ENCODE measurements at regions not wholly inside any gene's neighbourhood (a gene's known extent, or its start where the extent isn't known, plus 50 kb on each side); places are given as distances from the start of the nearest gene placed in this dataset.

- H3K9me3 Mint-ChIP-seq = peaks cover 4% of the 10 kb centered on the region
- no peak for DNase-seq
- H3K4me1 Mint-ChIP-seq = no peaks in the 10 kb centered on the region
- POLR2A ChIA-PET = no interaction called here
- H3K4me3 Mint-ChIP-seq = no peak overlapping the region
- no peaks in the 10 kb centered on the region for H3K36me3 Mint-ChIP-seq (ENCODE audit: low read depth)
- H3K27me3 Mint-ChIP-seq = peaks cover under 1% of the 10 kb centered on the region
- H3K27ac Mint-ChIP-seq = no peak overlapping the region
- CTCF ChIA-PET = no interaction called here
Observed at GRCh38 chr16:16905850-16906249, 526.9 kb downstream of the NPIPA7 start.

- no peak for DNase-seq
- no peaks in the 10 kb centered on the region for H3K4me1 Mint-ChIP-seq
- peaks cover under 1% of the 10 kb centered on the region for H3K27me3 Mint-ChIP-seq
- H3K27ac Mint-ChIP-seq = no peak overlapping the region
- H3K36me3 Mint-ChIP-seq (ENCODE audit: low read depth) = no peaks in the 10 kb centered on the region
- ChIA-PET POLR2A (no interaction called here), CTCF (no interaction called here)
- H3K4me3 Mint-ChIP-seq = no peak overlapping the region
- H3K9me3 Mint-ChIP-seq = peaks cover 5% of the 10 kb centered on the region
Observed at GRCh38 chr16:16907089-16907488, 528.1 kb downstream of the NPIPA7 start.

- no peak overlapping the region for H3K4me3 Mint-ChIP-seq
- H3K4me1 Mint-ChIP-seq = no peaks in the 10 kb centered on the region
- ChIA-PET CTCF (no interaction called here), POLR2A (no interaction called here)
- H3K36me3 Mint-ChIP-seq (ENCODE audit: low read depth) = no peaks in the 10 kb centered on the region
- peaks cover 2% of the 10 kb centered on the region for H3K27me3 Mint-ChIP-seq
- H3K9me3 Mint-ChIP-seq = peaks cover 2% of the 10 kb centered on the region
- H3K27ac Mint-ChIP-seq = no peak overlapping the region
- DNase-seq = no peak
Observed at GRCh38 chr16:16908077-16908476, 529.1 kb downstream of the NPIPA7 start.

- Mint-ChIP-seq H3K27me3 (peaks cover 2% of the 10 kb centered on the region), H3K4me1 (no peaks in the 10 kb centered on the region), H3K36me3 (ENCODE audit: low read depth) (no peaks in the 10 kb centered on the region), H3K9me3 (peaks cover 2% of the 10 kb centered on the region), H3K27ac (no peak overlapping the region), H3K4me3 (no peak overlapping the region)
- no peak for DNase-seq
- ChIA-PET POLR2A (no interaction called here), CTCF (no interaction called here)
Observed at GRCh38 chr16:16909126-16909525, 530.2 kb downstream of the NPIPA7 start.

GRCh38 chr16:16910666-16911065 lies 531.7 kb downstream of the NPIPA7 start:
- ChIA-PET POLR2A (no interaction called here), CTCF (no interaction called here)
- H3K4me1 Mint-ChIP-seq = no peaks in the 10 kb centered on the region
- H3K27me3 Mint-ChIP-seq = peaks cover 2% of the 10 kb centered on the region
- DNase-seq = no peak
- no peak overlapping the region for H3K4me3 Mint-ChIP-seq
- H3K36me3 Mint-ChIP-seq (ENCODE audit: low read depth) = no peaks in the 10 kb centered on the region
- no peak overlapping the region for H3K27ac Mint-ChIP-seq
- H3K9me3 Mint-ChIP-seq = peaks cover 2% of the 10 kb centered on the region

GRCh38 chr16:16915771-16916170 lies 536.8 kb downstream of the NPIPA7 start:
- POLR2A ChIA-PET = no interaction called here
- H3K9me3 Mint-ChIP-seq = peaks cover 2% of the 10 kb centered on the region

GRCh38 chr16:16917191-16917785 lies 538.3 kb downstream of the NPIPA7 start:
- CTCF ChIA-PET = no interaction called here
- no peak for DNase-seq
- Mint-ChIP-seq H3K4me1 (no peaks in the 10 kb centered on the region), H3K9me3 (no peaks in the 10 kb centered on the region), H3K27ac (no peak overlapping the region), H3K36me3 (ENCODE audit: low read depth) (no peaks in the 10 kb centered on the region), H3K4me3 (no peak overlapping the region), H3K27me3 (no peaks in the 10 kb centered on the region)
- POLR2A ChIA-PET = no interaction called here

More at GRCh38 chr16:16915771-16916170, 536.8 kb downstream of the NPIPA7 start:
- H3K27me3 Mint-ChIP-seq = peaks cover 2% of the 10 kb centered on the region
- no peak overlapping the region for H3K4me3 Mint-ChIP-seq
- CTCF ChIA-PET = no interaction called here
- no peaks in the 10 kb centered on the region for H3K4me1 Mint-ChIP-seq
- H3K27ac Mint-ChIP-seq = no peak overlapping the region
- no peak for DNase-seq
- no peaks in the 10 kb centered on the region for H3K36me3 Mint-ChIP-seq (ENCODE audit: low read depth)

GRCh38 chr16:16923479-16923878 lies 544.5 kb downstream of the NPIPA7 start:
- Mint-ChIP-seq H3K4me1 (no peaks in the 10 kb centered on the region), H3K27ac (no peak overlapping the region), H3K27me3 (no peaks in the 10 kb centered on the region), H3K9me3 (no peaks in the 10 kb centered on the region), H3K36me3 (ENCODE audit: low read depth) (no peaks in the 10 kb centered on the region), H3K4me3 (no peak overlapping the region)
- DNase-seq = no peak
- POLR2A ChIA-PET = no interaction called here
- CTCF ChIA-PET = no interaction called here

- CTCF ChIA-PET = no interaction called here
- H3K27me3 Mint-ChIP-seq = no peaks in the 10 kb centered on the region
- no peak for DNase-seq
- no peaks in the 10 kb centered on the region for H3K4me1 Mint-ChIP-seq
- no peak overlapping the region for H3K4me3 Mint-ChIP-seq
- no peaks in the 10 kb centered on the region for H3K9me3 Mint-ChIP-seq
- H3K36me3 Mint-ChIP-seq (ENCODE audit: low read depth) = no peaks in the 10 kb centered on the region
- POLR2A ChIA-PET = interaction anchor here (0.6 kb wide), 1 partner anchor 1801 kb away, joined by 3 read pairs; no protein-coding TSS in a partner anchor
- H3K27ac Mint-ChIP-seq = no peak overlapping the region
Observed at GRCh38 chr16:16924613-16925012, 545.7 kb downstream of the NPIPA7 start.

- ChIA-PET CTCF (interaction anchor here (0.6 kb wide), 1 partner anchor 85 kb away, joined by 3 read pairs; no protein-coding TSS in a partner anchor), POLR2A (no interaction called here)
- no peak for DNase-seq
- no peaks in the 10 kb centered on the region for H3K27me3 Mint-ChIP-seq
- no peaks in the 10 kb centered on the region for H3K9me3 Mint-ChIP-seq
- H3K36me3 Mint-ChIP-seq (ENCODE audit: low read depth) = no peaks in the 10 kb centered on the region
- H3K4me3 Mint-ChIP-seq = no peak overlapping the region
- no peak overlapping the region for H3K27ac Mint-ChIP-seq
- H3K4me1 Mint-ChIP-seq = no peaks in the 10 kb centered on the region
Observed at GRCh38 chr16:16925432-16925831, 545.3 kb downstream of the XYLT1 start.

- DNase-seq = no peak
- Mint-ChIP-seq H3K4me3 (no peak overlapping the region), H3K27ac (no peak overlapping the region), H3K9me3 (no peaks in the 10 kb centered on the region), H3K4me1 (no peaks in the 10 kb centered on the region), H3K27me3 (no peaks in the 10 kb centered on the region), H3K36me3 (ENCODE audit: low read depth) (no peaks in the 10 kb centered on the region)
- ChIA-PET CTCF (no interaction called here), POLR2A (no interaction called here)
Observed at GRCh38 chr16:16928532-16929109, 542.1 kb downstream of the XYLT1 start.

GRCh38 chr16:16930309-16931000 lies 540.3 kb downstream of the XYLT1 start:
- no peak overlapping the region for H3K27ac Mint-ChIP-seq
- CTCF ChIA-PET = no interaction called here
- DNase-seq = no peak
- H3K27me3 Mint-ChIP-seq = no peaks in the 10 kb centered on the region
- H3K9me3 Mint-ChIP-seq = no peaks in the 10 kb centered on the region
- POLR2A ChIA-PET = no interaction called here
- H3K4me3 Mint-ChIP-seq = no peak overlapping the region
- H3K36me3 Mint-ChIP-seq (ENCODE audit: low read depth) = no peaks in the 10 kb centered on the region
- no peaks in the 10 kb centered on the region for H3K4me1 Mint-ChIP-seq

- ChIA-PET POLR2A (no interaction called here), CTCF (no interaction called here)
- Mint-ChIP-seq H3K4me3 (no peak overlapping the region), H3K4me1 (no peaks in the 10 kb centered on the region), H3K36me3 (ENCODE audit: low read depth) (no peaks in the 10 kb centered on the region), H3K27me3 (peaks cover 4% of the 10 kb centered on the region), H3K27ac (no peak overlapping the region), H3K9me3 (no peaks in the 10 kb centered on the region)
- no peak for DNase-seq
Observed at GRCh38 chr16:16933861-16934260, 536.9 kb downstream of the XYLT1 start.

- ChIA-PET POLR2A (no interaction called here), CTCF (no interaction called here)
- no peak overlapping the region for H3K4me3 Mint-ChIP-seq
Observed at GRCh38 chr16:16934660-16935059, 536.1 kb downstream of the XYLT1 start.

More at GRCh38 chr16:16934660-16935059, 536.1 kb downstream of the XYLT1 start:
- Mint-ChIP-seq H3K36me3 (ENCODE audit: low read depth) (no peaks in the 10 kb centered on the region), H3K9me3 (no peaks in the 10 kb centered on the region), H3K27ac (no peak overlapping the region), H3K27me3 (peaks cover 4% of the 10 kb centered on the region), H3K4me1 (no peaks in the 10 kb centered on the region)
- no peak for DNase-seq
